HepG2 (cell line): ENCODE measurements at regions not wholly inside any gene's neighbourhood (a gene's known extent, or its start where the extent isn't known, plus 50 kb on each side); places are given as distances from the start of the nearest gene placed in this dataset.

ENCODE experiments used
- ELF1 ChIP-seq: sonication (generic); formaldehyde crosslinking; IDR thresholded peaks from 2 replicates; pipeline ENCODE4 v1.4.0; 2020; ENCODE audit warnings: missing genetic modification reagents
- GABPB1 ChIP-seq: IDR thresholded peaks from 2 replicates; pipeline ENCODE4 v1.6.1; 2016; ENCODE audit warnings: mild to moderate bottlenecking, missing genetic modification reagents, moderate library complexity, missing compliant biosample characterization
- HNF4G ChIP-seq, 2 experiments: sonication (generic) in 1 of 2; formaldehyde crosslinking in 1 of 2; IDR thresholded peaks; 2 replicates each; pipeline versions ENCODE4 v1.4.0 to v1.6.1; 2011 to 2020; ENCODE audit warnings: borderline replicate concordance in 2 of 2, low read depth in 2 of 2, mild to moderate bottlenecking in 2 of 2, low read length in 1 of 2, missing genetic modification reagents in 1 of 2, moderate library complexity in 1 of 2
- MAFF ChIP-seq: IDR thresholded peaks from 2 replicates; pipeline ENCODE4 v1.6.1; 2011; ENCODE audit warnings: low read depth, low read length, improper control_type of control experiment
- MAFG ChIP-seq: sonication (generic); formaldehyde crosslinking; IDR thresholded peaks from 2 replicates; pipeline ENCODE4 v1.5.1; 2020; ENCODE audit warnings: mild to moderate bottlenecking, missing genetic modification reagents
- MXI1 ChIP-seq: IDR thresholded peaks from 3 replicates; pipeline ENCODE4 v1.6.1; 2012; ENCODE audit warnings: low read depth, low read length, inconsistent platforms, borderline replicate concordance
- MYNN ChIP-seq: sonication (generic); formaldehyde crosslinking; IDR thresholded peaks from 2 replicates; pipeline ENCODE4 v1.4.0; 2020; ENCODE audit warnings: mild to moderate bottlenecking, low read depth, missing genetic modification reagents
- MZF1 ChIP-seq: sonication (generic); formaldehyde crosslinking; IDR thresholded peaks from 2 replicates; pipeline ENCODE4 v1.8.1; 2023; ENCODE audit warnings: mild to moderate bottlenecking, missing genetic modification reagents, borderline replicate concordance
- SP1 ChIP-seq, 2 experiments: fragments of 450-650 bp in 1 of 2; sonication (generic) in 1 of 2; formaldehyde crosslinking in 1 of 2; IDR thresholded peaks; 2 replicates each; pipeline versions ENCODE4 v1.4.0 to v1.6.1; 2016 to 2020; ENCODE audit warnings: missing genetic modification reagents in 1 of 2
- TOPORS ChIP-seq: sonication (generic); formaldehyde crosslinking; IDR thresholded peaks from 2 replicates; pipeline ENCODE4 v1.8.0; 2023; ENCODE audit warnings: mild to moderate bottlenecking, missing genetic modification reagents
- XBP1 ChIP-seq: sonication (generic); formaldehyde crosslinking; IDR thresholded peaks from 2 replicates; pipeline ENCODE4 v1.5.0; 2020; ENCODE audit warnings: missing genetic modification reagents
- ZFP37 ChIP-seq: sonication (generic); formaldehyde crosslinking; IDR thresholded peaks from 2 replicates; pipeline ENCODE4 v1.4.0; 2020; ENCODE audit warnings: missing genetic modification reagents, borderline replicate concordance
- ZNF24 ChIP-seq: fragments of 450-650 bp; IDR thresholded peaks from 2 replicates; pipeline ENCODE4 v1.6.1; 2017; ENCODE audit warnings: antibody characterized with exemption, mild to moderate bottlenecking
- ZNF343 ChIP-seq: sonication (generic); formaldehyde crosslinking; IDR thresholded peaks from 2 replicates; pipeline ENCODE4 v1.4.0; 2020; ENCODE audit warnings: mild to moderate bottlenecking, missing genetic modification reagents
- ZNF446 ChIP-seq: sonication (generic); formaldehyde crosslinking; IDR thresholded peaks from 2 replicates; pipeline ENCODE4 v1.5.0; 2020; ENCODE audit warnings: mild to moderate bottlenecking, missing genetic modification reagents
- ZNF605 ChIP-seq: sonication (generic); formaldehyde crosslinking; IDR thresholded peaks from 2 replicates; pipeline ENCODE4 v1.8.0; 2022; ENCODE audit warnings: mild to moderate bottlenecking, missing genetic modification reagents
- ZNF768 ChIP-seq: sonication (generic); formaldehyde crosslinking; IDR thresholded peaks from 2 replicates; pipeline ENCODE4 v1.4.0; 2020; ENCODE audit warnings: missing genetic modification reagents
- TF ChIP-seq, protein P1 (sequence below): sonication (generic); formaldehyde crosslinking; IDR thresholded peaks from 2 replicates; pipeline ENCODE4 v1.4.0; 2020; ENCODE audit warnings: missing genetic modification reagents
- TF ChIP-seq, protein P2 (sequence below): IDR thresholded peaks from 2 replicates; pipeline ENCODE4 v1.6.1; 2012; ENCODE audit warnings: inconsistent platforms
- TF ChIP-seq, protein P3 (sequence below), 2 experiments: sonication (generic) in 1 of 2; formaldehyde crosslinking in 1 of 2; IDR thresholded peaks; 2 replicates each; pipeline versions ENCODE4 v1.6.1 to v1.9.0; 2014 to 2022; ENCODE audit warnings: antibody characterized with exemption in 1 of 2, borderline replicate concordance in 1 of 2, inconsistent platforms in 1 of 2, low read depth in 1 of 2, missing genetic modification reagents in 1 of 2

DNA sequence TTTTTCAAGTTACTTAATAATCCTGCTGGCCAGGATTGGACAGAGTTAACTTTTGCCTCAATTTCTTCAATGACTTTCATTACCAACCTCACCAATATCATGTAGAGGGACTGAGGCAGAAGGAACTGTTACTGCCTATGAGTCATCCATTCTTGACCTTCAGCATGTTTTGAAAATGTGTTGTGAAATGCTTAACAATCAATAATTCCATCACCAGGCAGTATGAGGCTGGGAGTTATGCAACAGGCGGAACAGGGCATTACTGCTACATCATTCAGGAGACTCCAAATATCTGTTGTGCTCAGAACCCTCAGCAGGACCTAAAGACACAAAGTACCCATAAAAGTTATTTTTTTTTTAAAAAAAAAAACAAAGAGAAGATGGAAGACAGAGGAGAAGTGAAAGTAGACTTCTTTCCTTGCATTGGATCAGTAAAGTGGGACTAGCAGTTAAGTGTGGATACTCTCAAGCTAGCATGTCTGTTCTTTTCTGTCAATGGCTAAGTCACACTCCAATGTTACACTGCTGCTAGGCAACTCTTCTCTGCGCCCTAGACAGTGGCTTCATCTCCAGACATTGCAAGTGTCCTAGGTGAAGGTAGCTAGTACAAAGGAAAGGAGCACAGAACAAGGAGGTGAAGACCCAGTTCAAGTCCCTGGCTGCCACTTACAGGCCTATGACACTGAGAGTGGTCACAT lies 184.9 kb upstream of the LPP start (continued):
- TF ChIP-seq, protein P1, sequence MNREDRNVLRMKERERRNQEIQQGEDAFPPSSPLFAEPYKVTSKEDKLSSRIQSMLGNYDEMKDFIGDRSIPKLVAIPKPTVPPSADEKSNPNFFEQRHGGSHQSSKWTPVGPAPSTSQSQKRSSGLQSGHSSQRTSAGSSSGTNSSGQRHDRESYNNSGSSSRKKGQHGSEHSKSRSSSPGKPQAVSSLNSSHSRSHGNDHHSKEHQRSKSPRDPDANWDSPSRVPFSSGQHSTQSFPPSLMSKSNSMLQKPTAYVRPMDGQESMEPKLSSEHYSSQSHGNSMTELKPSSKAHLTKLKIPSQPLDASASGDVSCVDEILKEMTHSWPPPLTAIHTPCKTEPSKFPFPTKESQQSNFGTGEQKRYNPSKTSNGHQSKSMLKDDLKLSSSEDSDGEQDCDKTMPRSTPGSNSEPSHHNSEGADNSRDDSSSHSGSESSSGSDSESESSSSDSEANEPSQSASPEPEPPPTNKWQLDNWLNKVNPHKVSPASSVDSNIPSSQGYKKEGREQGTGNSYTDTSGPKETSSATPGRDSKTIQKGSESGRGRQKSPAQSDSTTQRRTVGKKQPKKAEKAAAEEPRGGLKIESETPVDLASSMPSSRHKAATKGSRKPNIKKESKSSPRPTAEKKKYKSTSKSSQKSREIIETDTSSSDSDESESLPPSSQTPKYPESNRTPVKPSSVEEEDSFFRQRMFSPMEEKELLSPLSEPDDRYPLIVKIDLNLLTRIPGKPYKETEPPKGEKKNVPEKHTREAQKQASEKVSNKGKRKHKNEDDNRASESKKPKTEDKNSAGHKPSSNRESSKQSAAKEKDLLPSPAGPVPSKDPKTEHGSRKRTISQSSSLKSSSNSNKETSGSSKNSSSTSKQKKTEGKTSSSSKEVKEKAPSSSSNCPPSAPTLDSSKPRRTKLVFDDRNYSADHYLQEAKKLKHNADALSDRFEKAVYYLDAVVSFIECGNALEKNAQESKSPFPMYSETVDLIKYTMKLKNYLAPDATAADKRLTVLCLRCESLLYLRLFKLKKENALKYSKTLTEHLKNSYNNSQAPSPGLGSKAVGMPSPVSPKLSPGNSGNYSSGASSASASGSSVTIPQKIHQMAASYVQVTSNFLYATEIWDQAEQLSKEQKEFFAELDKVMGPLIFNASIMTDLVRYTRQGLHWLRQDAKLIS (CRISPR knock-in tag), result no peak
- TF ChIP-seq MAFF (peak; percentile 27; the same call in 1 of the 2 replicates), MAFG (no peak), MXI1 (no peak), ZFP37 (CRISPR knock-in tag) (no peak), HNF4G (IDR thresholded peaks at IDR 0.05; ENCODE audit: borderline replicate concordance, low read depth, low read length) (peak; percentile 44; the same call in 1 of the 2 replicates), HNF4G (CRISPR knock-in tag; IDR thresholded peaks at IDR 0.05; ENCODE audit: borderline replicate concordance, low read depth) (0 out of 2 replicates have a peak, but pooled peaks have one; percentile 47), ZNF605 (CRISPR knock-in tag) (0 out of 2 replicates have a peak, but pooled peaks have one; percentile 47), ELF1 (CRISPR knock-in tag) (0 out of 2 replicates have a peak, but pooled peaks have one; percentile 38), GABPB1 (peak; percentile 34; the same call in 1 of the 2 replicates), MZF1 (CRISPR knock-in tag) (no peak), SP1 (IDR thresholded peaks at IDR 0.05) (no peak), SP1 (CRISPR knock-in tag; IDR thresholded peaks at IDR 0.05) (no peak), ZNF768 (no peak), TOPORS (CRISPR knock-in tag) (peak; percentile 42; the same call in 1 of the 2 replicates), ZNF24 (0 out of 2 replicates have a peak, but pooled peaks have one; percentile 52), XBP1 (no peak), MYNN (no peak), ZNF446 (no peak), ZNF343 (CRISPR knock-in tag) (no peak)
- TF ChIP-seq, protein P2, sequence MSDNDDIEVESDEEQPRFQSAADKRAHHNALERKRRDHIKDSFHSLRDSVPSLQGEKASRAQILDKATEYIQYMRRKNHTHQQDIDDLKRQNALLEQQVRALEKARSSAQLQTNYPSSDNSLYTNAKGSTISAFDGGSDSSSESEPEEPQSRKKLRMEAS, result 0 out of 2 replicates have a peak, but pooled peaks have one; percentile 45
- TF ChIP-seq, protein P3, sequence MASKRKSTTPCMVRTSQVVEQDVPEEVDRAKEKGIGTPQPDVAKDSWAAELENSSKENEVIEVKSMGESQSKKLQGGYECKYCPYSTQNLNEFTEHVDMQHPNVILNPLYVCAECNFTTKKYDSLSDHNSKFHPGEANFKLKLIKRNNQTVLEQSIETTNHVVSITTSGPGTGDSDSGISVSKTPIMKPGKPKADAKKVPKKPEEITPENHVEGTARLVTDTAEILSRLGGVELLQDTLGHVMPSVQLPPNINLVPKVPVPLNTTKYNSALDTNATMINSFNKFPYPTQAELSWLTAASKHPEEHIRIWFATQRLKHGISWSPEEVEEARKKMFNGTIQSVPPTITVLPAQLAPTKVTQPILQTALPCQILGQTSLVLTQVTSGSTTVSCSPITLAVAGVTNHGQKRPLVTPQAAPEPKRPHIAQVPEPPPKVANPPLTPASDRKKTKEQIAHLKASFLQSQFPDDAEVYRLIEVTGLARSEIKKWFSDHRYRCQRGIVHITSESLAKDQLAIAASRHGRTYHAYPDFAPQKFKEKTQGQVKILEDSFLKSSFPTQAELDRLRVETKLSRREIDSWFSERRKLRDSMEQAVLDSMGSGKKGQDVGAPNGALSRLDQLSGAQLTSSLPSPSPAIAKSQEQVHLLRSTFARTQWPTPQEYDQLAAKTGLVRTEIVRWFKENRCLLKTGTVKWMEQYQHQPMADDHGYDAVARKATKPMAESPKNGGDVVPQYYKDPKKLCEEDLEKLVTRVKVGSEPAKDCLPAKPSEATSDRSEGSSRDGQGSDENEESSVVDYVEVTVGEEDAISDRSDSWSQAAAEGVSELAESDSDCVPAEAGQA (IDR thresholded peaks at IDR 0.05; ENCODE audit: low read depth), result 0 out of 2 replicates have a peak, but pooled peaks have one; percentile 37
- TF ChIP-seq, protein P3 (CRISPR knock-in tag; IDR thresholded peaks at IDR 0.05; ENCODE audit: borderline replicate concordance), result no peak
